ENCODE measurements at regions not wholly inside any gene's neighbourhood (a gene's known extent, or its start where the extent isn't known, plus 50 kb on each side); places are given as distances from the start of the nearest gene placed in this dataset.

GRCh38 chr20:47418069-47418757, 61.7 kb upstream of the ZMYND8 start:
- H3K9me3 Mint-ChIP-seq (ENCODE audit: unreplicated experiment), result no peaks in the 10 kb centered on the region
- no peak for FAIRE-seq
- no peak overlapping the region for H2AFZ ChIP-seq (ENCODE audit: low read depth, low read length)
- no peaks in the 10 kb centered on the region for H3K9me3 ChIP-seq (ENCODE audit: insufficient read depth, low read depth, low read length)
- TF ChIP-seq EZH2 (IDR thresholded peaks at IDR 0.05; ENCODE audit: insufficient read depth, low read length) (no peak), CTCF (IDR thresholded peaks at IDR 0.05; ENCODE audit: insufficient read depth, low read depth, low read length) (no peak)
- no peak overlapping the region for H3K4me3 ChIP-seq (ENCODE audit: insufficient read depth, low read depth, low read length)
- H3K27me3 Mint-ChIP-seq (ENCODE audit: low read depth, unreplicated experiment), result peaks cover 9% of the 10 kb centered on the region
- H3K4me2 ChIP-seq (ENCODE audit: low read length), result no peak overlapping the region
- H3K27me3 ChIP-seq (ENCODE audit: insufficient read depth, low read length), result no peaks in the 10 kb centered on the region
- H3K36me3 ChIP-seq (ENCODE audit: insufficient read depth, low read length), result no peaks in the 10 kb centered on the region
- H3K79me2 ChIP-seq (ENCODE audit: insufficient read depth, low read length), result no peaks in the 10 kb centered on the region
- H3K27ac ChIP-seq (ENCODE audit: low read depth, low read length), result no peak overlapping the region
- peaks cover 6% of the 10 kb centered on the region for H3K4me1 Mint-ChIP-seq (ENCODE audit: low read depth, unreplicated experiment)
- H3K4me1 ChIP-seq (ENCODE audit: insufficient read depth, low read length), result no peaks in the 10 kb centered on the region
- H3K4me3 Mint-ChIP-seq (ENCODE audit: unreplicated experiment), result no peak overlapping the region
- no peaks in the 10 kb centered on the region for H4K20me1 ChIP-seq (ENCODE audit: insufficient read depth, low read length)
- no peaks in the 10 kb centered on the region for H3K36me3 Mint-ChIP-seq (ENCODE audit: low read depth, unreplicated experiment)
- no peak overlapping the region for H3K27ac Mint-ChIP-seq (ENCODE audit: unreplicated experiment)
- no peak for DNase-seq (ENCODE audit: low read depth)
- no peak overlapping the region for H3K9ac ChIP-seq (ENCODE audit: low read length)

GRCh38 chr20:47419953-47420514, 63.5 kb upstream of the ZMYND8 start:
- TF ChIP-seq CTCF (IDR thresholded peaks at IDR 0.05; ENCODE audit: insufficient read depth, low read depth, low read length), result no peak
- TF ChIP-seq EZH2 (IDR thresholded peaks at IDR 0.05; ENCODE audit: insufficient read depth, low read length), result no peak
- Histone ChIP-seq H3K27me3 (ENCODE audit: insufficient read depth, low read length) (no peaks in the 10 kb centered on the region), H3K27ac (ENCODE audit: low read depth, low read length) (no peak overlapping the region), H3K4me1 (ENCODE audit: insufficient read depth, low read length) (no peaks in the 10 kb centered on the region), H3K4me2 (ENCODE audit: low read length) (no peak overlapping the region), H2AFZ (ENCODE audit: low read depth, low read length) (no peak overlapping the region), H3K9ac (ENCODE audit: low read length) (no peak overlapping the region), H3K79me2 (ENCODE audit: insufficient read depth, low read length) (no peaks in the 10 kb centered on the region), H3K36me3 (ENCODE audit: insufficient read depth, low read length) (no peaks in the 10 kb centered on the region), H3K4me3 (ENCODE audit: insufficient read depth, low read depth, low read length) (no peak overlapping the region), H4K20me1 (ENCODE audit: insufficient read depth, low read length) (no peaks in the 10 kb centered on the region), H3K9me3 (ENCODE audit: insufficient read depth, low read depth, low read length) (no peaks in the 10 kb centered on the region)
- Mint-ChIP-seq H3K4me1 (ENCODE audit: low read depth, unreplicated experiment) (peaks cover 6% of the 10 kb centered on the region), H3K4me3 (ENCODE audit: unreplicated experiment) (no peak overlapping the region), H3K27ac (ENCODE audit: unreplicated experiment) (no peak overlapping the region), H3K9me3 (ENCODE audit: unreplicated experiment) (no peaks in the 10 kb centered on the region), H3K36me3 (ENCODE audit: low read depth, unreplicated experiment) (no peaks in the 10 kb centered on the region), H3K27me3 (ENCODE audit: low read depth, unreplicated experiment) (peaks cover 9% of the 10 kb centered on the region)
- FAIRE-seq (no peak), DNase-seq (ENCODE audit: low read depth) (no peak)

GRCh38 chr20:47421076-47421475, 64.6 kb upstream of the ZMYND8 start:
- no peak overlapping the region for H3K27ac Mint-ChIP-seq (ENCODE audit: unreplicated experiment)
- peaks cover 6% of the 10 kb centered on the region for H3K4me1 Mint-ChIP-seq (ENCODE audit: low read depth, unreplicated experiment)
- no peak overlapping the region for H3K4me3 Mint-ChIP-seq (ENCODE audit: unreplicated experiment)
- Histone ChIP-seq H3K4me2 (ENCODE audit: low read length) (no peak overlapping the region), H3K9ac (ENCODE audit: low read length) (no peak overlapping the region), H3K4me3 (ENCODE audit: insufficient read depth, low read depth, low read length) (no peak overlapping the region), H4K20me1 (ENCODE audit: insufficient read depth, low read length) (no peaks in the 10 kb centered on the region), H3K27ac (ENCODE audit: low read depth, low read length) (no peak overlapping the region), H3K4me1 (ENCODE audit: insufficient read depth, low read length) (no peaks in the 10 kb centered on the region), H3K9me3 (ENCODE audit: insufficient read depth, low read depth, low read length) (no peaks in the 10 kb centered on the region), H3K36me3 (ENCODE audit: insufficient read depth, low read length) (no peaks in the 10 kb centered on the region), H3K27me3 (ENCODE audit: insufficient read depth, low read length) (no peaks in the 10 kb centered on the region), H3K79me2 (ENCODE audit: insufficient read depth, low read length) (no peaks in the 10 kb centered on the region), H2AFZ (ENCODE audit: low read depth, low read length) (no peak overlapping the region)
- FAIRE-seq (no peak), DNase-seq (ENCODE audit: low read depth) (no peak)
- H3K36me3 Mint-ChIP-seq (ENCODE audit: low read depth, unreplicated experiment), result no peaks in the 10 kb centered on the region
- TF ChIP-seq EZH2 (IDR thresholded peaks at IDR 0.05; ENCODE audit: insufficient read depth, low read length) (no peak), CTCF (IDR thresholded peaks at IDR 0.05; ENCODE audit: insufficient read depth, low read depth, low read length) (no peak)
- no peaks in the 10 kb centered on the region for H3K9me3 Mint-ChIP-seq (ENCODE audit: unreplicated experiment)
- peaks cover 9% of the 10 kb centered on the region for H3K27me3 Mint-ChIP-seq (ENCODE audit: low read depth, unreplicated experiment)

All from astrocyte (in vitro differentiated cells and primary cell).